HG02938 (cell line): ENCODE measurements at regions not wholly inside any gene's neighbourhood (a gene's known extent, or its start where the extent isn't known, plus 50 kb on each side); places are given as distances from the start of the nearest gene placed in this dataset.

Experiments
- ATAC-seq: cut with Tn5 transposase; IDR thresholded peaks from one replicate; pipeline ENCODE4 v1.9.1; 2021; ENCODE audit warnings: mild to moderate bottlenecking, moderate library complexity; ENCODE audit not compliant: unreplicated experiment

DNA sequence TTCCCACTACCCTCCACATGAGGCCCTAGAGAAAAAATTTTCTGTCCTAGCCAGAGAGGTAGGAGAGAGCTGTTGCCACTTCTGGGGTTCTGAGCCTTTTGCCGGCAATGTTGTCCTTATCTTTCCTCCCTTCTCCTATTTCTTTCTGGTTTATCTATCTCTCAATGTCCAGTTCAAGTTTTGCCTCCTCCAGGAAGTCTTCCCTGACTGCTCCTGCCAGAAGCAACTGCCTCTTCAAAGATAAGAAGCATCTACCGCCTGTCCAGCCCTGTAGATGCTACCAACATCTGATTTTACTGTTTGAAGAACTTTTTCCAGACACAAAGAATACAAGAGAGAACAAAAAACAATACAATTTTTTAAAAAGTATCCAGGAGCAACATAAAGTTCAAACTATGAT lies 220.8 kb upstream of the KLHL29 start:
- ATAC-seq: no peak

- ATAC-seq: no peak
Measured at GRCh38 chr2:23169896-23170295, 215.1 kb upstream of the KLHL29 start.

DNA sequence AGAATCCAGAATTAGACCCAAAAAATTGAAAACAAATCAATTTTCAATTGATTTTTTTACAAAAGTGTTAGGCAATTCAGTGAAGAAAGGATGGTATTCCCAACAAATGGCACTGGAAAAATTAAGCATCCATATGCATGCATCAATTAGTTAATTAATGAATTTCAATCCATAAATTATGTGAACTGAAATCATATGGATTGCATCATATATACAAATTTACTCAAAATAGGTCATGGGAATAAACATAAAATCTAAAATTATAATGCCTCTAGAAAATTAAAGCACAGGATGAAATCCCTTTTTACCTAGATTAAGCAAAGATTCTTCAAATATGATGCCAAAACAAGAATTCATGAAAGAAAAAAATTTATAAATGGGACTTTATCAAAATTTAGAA lies 213.9 kb upstream of the KLHL29 start:
- ATAC-seq: no peak

DNA sequence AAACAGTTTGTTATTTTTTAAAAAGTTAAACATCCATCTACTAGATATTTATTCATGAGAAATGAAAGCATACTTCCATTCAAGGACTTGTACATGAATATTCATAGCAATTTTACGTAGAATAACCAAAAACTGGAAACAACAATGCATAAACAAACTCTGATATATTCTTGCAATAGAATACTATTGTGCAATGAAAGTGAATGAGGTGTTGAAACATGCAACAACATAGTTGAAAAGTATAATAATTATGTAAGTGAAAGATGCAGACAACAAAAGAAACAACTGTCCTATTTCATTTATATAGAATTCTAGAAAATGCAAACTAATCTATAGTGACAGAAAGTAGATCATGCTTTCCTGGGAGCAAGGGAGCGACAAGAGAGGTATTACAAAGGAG lies 206.6 kb upstream of the KLHL29 start:
- ATAC-seq: no peak

DNA sequence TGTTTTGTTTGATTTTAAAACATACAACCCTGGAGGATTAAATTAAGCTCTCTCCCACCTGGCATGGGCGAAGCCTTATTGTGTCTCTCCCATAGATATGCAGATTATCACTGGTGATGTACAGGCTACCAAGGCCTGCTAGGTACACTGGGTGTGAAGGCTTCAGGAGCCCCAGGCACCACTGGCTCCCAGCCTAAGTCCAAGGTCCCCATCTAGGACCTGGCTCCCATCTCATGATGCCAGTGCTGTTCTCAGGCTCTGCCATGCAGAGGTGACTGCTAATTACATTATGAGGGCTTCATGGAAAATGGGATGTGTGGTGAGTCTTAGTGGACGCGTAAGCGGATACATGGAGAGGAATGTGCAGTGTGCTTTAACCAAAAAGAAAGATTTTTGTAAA lies 201.2 kb upstream of the KLHL29 start:
- ATAC-seq: no peak

DNA sequence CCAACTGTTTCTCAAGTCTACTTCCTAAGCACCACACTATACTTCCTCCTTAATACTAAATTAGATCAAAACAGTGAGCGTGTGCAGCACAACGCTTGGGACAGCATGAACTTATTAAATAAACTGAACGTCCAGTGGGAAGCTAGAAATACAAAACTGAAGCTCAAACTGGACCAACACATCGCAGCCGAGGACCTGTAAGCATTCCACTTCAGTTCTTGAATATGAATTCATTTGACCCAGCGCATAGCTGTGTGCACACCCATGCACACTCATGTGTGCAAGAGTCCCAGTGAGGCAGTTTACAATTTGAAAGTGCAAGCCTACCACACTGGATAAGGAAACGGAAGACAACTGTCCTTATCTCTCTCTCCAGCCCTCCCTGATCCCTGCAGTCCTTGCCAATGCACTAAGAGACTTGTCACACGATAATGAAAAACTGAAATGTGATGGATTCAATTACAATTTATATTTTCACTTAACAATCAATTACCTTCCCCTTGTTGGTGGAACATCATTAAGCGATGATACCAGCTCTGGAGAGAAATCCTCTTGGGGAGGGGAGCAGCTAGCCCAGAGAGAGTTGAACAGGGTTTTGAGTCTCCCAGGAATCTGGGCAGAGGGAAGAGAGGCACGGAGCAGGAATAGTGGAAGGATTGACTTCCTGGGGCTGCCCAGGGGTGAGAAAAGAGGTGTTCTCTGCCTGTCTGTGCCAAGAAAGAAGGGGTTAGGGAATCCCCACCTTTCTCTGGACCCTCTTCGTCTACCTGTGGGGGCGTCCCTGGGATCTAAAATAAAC lies 186.5 kb upstream of the KLHL29 start:
- ATAC-seq: no peak

- ATAC-seq: peak; percentile 67
Measured at GRCh38 chr2:23199115-23199918, 185.7 kb upstream of the KLHL29 start.

DNA sequence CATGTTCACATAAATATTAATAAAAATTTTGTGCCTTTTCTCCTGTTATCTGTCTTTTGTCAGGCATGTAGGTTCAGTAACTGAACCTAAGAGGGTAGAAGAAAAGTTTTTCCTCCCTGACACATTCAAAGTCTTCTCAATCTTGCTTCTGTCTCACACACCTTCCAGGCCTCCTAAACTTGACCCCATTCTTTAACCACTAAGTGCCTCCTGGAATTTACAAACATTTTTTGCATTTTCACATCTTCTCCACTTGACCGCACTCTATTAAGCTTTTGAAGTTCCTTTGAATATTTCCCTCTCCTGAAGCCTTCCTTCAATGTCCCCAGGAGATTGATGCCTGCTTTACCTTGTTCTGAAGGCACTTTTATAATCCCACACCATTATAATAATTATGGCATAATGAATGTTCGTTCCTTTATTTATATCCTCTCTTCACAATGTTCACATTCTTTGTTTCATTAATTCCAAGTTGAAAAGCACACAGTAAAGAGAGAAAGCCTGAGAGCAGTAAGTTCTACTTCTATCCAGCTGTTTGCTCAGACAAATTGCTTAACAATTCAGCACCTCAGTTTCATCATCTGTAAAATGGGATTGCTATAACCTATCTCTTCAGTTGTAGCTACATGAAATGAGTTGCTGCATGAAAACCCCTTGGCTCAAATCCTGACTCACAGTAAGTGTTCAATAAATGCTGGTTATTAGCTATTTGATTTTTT lies 184.8 kb upstream of the KLHL29 start:
- no peak for ATAC-seq

- ATAC-seq: no peak
Measured at GRCh38 chr2:23200787-23201114, 184.2 kb upstream of the KLHL29 start.

- no peak for ATAC-seq
Measured at GRCh38 chr2:23203383-23203782, 181.6 kb upstream of the KLHL29 start.

GRCh38 chr2:23204685-23205242 lies 180.2 kb upstream of the KLHL29 start:
- no peak for ATAC-seq

DNA sequence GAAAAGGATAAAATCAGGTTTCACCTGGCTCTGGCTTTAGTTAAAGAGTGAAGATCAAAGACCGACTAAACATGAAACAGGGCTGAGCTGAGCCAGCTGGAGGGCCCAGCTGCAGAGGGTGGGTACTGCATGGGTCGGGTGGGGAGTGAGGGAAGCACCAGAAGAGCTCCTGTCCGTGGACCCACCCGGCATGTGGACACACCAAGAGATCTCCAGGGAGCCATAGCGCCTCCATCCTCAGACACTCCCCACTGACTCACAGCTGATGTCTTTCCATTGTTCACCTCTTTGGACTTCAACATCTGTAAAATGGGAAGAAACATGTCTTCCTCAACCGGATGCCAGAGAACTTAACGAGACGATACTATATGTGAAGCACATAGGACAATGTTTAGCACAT lies 178.3 kb upstream of the KLHL29 start:
- ATAC-seq: no peak

- ATAC-seq: no peak
Measured at GRCh38 chr2:23207871-23208270, 177.1 kb upstream of the KLHL29 start.

- no peak for ATAC-seq
Measured at GRCh38 chr2:23208339-23208738, 176.6 kb upstream of the KLHL29 start.

DNA sequence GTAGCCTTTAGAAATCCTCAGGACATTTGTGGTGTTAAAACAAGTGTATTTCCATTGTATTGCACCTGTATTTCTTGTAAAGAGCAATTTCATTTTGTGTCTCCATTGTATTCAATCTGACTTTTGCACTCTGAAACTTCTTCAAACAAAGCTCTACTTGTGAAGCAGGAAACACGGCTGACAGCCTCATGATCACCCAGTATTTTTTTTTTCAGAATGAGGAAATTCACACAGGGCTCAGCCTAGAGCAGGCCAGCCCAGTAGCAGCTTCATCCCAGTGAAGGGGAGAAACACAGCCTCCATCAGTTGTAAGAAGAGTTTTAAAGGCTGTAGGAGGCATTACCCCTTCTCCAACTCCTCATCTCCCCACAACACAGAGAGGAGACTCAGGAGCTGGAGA lies 175.9 kb upstream of the KLHL29 start:
- ATAC-seq: no peak

GRCh38 chr2:23211987-23212583 lies 172.9 kb upstream of the KLHL29 start:
- no peak for ATAC-seq

DNA sequence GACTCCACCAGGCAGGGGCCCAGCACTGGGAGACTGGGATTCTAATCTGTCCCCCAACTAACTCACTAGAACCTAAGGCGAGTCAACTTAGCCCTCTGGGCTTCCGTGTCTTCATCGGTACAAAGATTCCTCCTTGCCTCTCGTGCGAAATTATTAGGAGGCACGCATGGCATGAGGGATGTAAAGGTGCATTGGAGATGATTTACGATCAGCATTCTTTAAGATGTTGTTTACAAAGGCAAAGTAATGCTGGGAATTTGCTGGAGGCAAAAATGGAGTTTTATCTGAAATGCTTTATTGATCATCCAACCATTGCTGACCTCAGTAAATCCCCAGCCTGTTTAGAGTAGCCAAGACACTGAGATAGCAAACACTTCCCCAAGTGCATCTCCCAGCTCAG lies 171.8 kb upstream of the KLHL29 start:
- no peak for ATAC-seq

DNA sequence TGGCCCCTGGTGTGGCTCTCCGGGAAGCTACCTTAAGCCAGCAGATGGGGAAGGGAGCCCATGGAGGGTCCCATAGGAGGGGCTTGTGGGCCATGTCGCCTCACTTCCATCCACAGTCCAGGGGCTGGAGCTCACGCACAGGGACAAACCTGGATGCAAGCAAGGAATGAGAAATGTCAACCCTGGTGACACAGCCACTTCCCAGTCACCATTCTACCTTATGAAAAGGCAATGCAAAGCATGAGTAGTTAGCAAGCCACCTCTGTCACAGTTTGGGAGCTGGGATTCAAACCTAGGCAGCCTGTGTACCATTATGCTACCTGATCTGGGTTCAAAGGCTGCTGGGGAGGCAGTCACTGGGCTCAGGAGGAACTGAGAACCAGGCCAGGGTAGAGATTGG lies 170.0 kb upstream of the KLHL29 start:
- ATAC-seq: no peak

DNA sequence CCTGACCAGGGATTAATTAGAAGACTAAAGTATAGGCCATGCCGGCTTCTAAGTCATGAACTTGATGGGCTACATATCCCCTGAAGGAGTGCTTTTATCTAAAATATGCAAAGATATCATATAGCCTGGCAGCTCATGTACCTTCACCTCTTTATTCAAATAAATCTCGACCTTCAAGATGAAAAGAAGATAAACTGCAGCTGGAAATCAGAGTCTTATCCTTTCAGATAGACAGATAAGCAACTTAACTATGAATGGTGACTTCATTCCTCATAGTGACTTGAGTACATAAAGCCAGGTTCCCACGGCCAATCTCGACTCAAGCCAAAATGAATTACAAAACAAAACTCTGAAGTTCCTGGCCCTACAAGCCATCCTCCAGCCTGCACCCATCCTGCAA lies 165.3 kb upstream of the KLHL29 start:
- ATAC-seq: no peak

GRCh38 chr2:23220513-23221094 lies 164.4 kb upstream of the KLHL29 start:
- no peak for ATAC-seq

GRCh38 chr2:23221236-23221635 lies 163.7 kb upstream of the KLHL29 start:
- no peak for ATAC-seq
